GM18861 (cell line): ENCODE measurements at regions not wholly inside any gene's neighbourhood (a gene's known extent, or its start where the extent isn't known, plus 50 kb on each side); places are given as distances from the start of the nearest gene placed in this dataset.

Experiments used
- ATAC-seq: cut with Tn5 transposase; IDR thresholded peaks from one replicate; pipeline ENCODE4 v1.9.1; 2021; ENCODE audit not compliant: unreplicated experiment

DNA sequence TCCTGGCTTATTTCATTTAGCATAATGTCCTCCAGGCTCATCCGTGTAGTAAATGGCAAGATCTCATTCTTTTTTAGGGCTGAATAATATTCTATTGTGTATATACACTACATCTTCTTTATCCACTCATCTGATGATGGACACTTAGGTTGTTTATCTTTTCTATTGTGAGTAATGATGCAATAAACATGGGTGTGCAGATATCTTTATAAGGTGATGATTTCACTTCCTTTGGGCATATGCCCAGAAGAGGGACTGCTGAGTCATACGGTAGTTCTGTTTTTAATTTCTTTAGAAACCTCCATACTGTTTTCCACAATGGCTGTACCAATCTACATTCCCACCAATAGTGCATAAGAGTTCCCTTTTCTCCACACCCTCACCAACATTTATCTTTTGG lies 317.6 kb upstream of the CNKSR2 start:
- no peak for ATAC-seq

DNA sequence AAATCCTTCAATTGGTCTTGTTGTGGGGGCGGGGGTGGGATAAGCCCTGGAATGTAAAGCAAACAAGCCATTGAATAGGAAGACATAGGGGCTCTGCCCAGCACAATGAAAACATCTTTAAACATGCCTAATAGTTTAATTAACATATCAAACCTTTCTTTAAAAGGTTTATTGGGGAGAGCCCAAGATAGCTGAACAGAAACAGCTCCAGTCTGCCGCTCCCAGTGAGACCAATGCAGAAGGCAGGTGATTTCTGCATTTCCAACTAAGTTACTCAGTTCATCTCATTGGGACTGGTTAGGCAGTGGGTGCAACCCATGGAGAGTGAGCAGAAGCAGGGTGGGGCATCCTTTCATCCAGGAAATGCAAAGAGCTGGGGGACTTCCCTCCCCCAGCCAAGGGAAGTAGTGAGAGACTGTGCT lies 327.2 kb upstream of the CNKSR2 start:
- ATAC-seq = no peak

DNA sequence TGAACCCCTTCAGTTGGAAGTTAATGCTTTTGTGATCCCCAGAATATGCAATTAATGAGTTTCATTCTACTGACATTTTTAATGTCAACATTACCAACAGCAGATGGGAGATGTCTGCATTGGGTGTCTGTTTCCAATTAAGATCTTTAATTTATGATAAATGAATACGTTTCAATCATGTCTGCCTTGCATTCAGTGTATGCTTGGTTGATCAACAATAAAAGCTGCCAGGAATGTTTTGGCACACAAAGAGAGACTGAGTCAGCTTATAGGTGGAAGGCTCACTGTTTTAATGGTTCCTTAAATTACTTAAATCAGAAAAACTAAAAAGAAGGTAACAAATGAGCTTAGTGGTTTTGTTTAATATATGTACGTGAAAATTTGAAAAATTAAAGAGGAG lies 359.9 kb upstream of the CNKSR2 start:
- ATAC-seq = no peak

- no peak for ATAC-seq
Measured at GRCh38 chrX:21004835-21005234, 369.4 kb upstream of the CNKSR2 start.

DNA sequence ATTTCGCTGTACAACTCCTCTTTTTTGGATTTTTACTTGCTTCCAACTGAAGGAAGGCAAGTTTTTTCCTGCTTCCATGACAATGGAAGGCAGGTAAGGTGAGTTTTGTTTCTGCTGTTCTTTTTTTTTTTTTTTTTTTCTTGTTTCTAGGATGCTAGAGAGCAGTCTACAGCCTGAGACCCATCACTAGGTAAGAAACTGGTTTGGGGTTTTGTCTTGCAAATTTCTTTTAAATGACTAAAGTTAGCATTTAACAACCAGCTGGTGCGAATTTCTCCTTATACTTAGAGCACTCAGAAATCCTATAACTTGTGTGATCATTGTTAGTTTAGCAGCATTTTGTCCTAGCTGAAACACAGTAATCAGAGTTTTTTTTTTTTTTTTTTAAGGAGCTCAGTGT lies 378.4 kb upstream of the CNKSR2 start:
- no peak for ATAC-seq

- no peak for ATAC-seq
Measured at GRCh38 chrX:20989361-20989760, 384.9 kb upstream of the CNKSR2 start.

DNA sequence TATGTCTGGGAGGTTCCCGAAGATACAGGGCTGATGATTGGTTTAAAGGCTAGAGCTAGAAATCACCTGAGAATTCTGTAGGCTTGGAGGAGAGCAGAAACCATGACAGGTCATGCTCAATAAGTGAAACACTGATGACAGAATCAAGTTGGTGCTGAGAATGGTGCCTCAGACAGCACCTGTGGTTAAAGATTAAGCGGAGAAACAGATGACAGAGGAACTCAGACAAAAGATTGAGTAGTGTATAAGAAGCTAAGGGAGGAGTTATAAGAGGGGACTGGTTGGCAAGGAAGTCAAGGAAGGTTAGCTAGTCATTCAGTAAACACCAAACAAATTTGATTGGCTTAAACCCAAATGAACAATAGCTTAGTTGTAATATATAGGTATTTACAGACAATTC lies 385.4 kb upstream of the CNKSR2 start:
- ATAC-seq = no peak

DNA sequence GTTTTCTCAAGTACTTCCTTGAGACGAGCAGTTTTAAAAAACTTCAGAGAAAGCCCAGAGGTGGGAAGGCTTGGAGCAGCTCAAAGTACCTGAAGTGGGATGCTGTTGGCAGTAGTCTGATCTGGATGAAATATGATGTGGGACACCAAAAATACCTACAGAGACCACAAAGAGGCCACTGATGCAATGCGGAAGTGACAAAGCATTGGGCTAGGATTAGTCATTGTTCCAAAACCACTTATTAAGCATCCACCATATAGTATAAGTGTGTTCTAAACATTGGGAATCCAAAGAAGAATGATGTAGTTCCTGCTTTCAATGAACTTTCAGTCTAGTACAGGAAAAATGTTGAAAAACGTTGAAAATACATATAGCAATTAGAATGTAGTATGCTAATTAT lies 386.1 kb upstream of the CNKSR2 start:
- ATAC-seq = no peak

GRCh38 chrX:20980426-20980825 lies 393.8 kb upstream of the CNKSR2 start:
- peak; percentile 54 for ATAC-seq

DNA sequence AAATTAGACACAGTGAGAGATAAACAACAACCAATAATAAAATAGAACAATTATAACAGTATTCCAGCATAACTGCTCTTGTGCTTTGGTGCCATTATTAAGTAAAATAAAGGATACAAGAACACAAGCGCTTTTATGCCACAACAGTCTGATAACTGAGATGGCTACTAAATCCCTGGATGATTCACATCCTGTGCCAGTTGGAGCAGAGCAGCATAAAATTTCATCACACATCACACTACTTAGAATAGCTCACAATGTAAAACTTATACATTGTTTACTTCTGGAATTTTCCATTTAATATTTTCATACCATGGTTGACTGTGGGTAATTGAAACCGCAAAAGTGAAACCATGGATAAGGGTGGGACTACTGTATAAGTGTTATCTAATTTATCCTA lies 399.9 kb upstream of the CNKSR2 start:
- ATAC-seq = no peak

GRCh38 chrX:20973038-20973437 lies 401.2 kb upstream of the CNKSR2 start:
- no peak for ATAC-seq

DNA sequence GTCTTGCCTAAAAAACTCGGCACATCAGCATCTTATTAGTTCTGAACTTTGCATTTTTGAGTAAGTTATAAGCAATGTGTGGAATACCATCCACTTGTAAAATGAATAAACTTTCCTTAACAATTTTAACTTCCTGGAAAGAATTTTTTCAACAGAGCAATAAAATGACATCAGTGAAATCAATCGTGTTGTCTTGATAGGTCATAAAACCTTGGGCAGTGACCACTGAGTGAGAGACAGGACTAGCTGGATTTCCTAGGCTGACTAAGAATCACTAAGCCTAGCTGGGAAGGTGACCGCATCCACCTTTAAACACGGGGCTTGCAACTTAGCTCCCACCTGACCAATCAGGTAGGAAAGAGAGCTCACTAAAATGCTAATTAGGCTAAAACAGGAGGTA lies 403.0 kb upstream of the CNKSR2 start:
- no peak for ATAC-seq

DNA sequence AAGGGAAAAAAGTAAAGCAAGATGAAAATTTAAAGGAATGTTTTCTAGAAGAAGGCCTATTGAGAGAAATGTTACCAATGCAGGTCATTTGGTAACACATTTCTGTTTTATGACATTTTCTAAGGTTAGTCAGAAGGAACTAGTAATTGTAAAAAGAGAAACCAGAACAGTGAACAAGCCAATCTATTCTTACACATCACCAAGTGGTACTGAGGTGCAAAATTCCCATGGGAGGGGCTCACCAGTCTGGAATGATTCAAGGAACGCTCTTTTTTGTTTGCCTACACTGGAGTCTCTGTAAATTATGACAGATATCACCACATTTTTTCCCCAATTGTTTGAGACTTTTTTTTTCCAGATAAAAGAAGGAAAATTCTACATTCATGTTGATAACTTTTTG lies 404.7 kb upstream of the CNKSR2 start:
- no peak for ATAC-seq

DNA sequence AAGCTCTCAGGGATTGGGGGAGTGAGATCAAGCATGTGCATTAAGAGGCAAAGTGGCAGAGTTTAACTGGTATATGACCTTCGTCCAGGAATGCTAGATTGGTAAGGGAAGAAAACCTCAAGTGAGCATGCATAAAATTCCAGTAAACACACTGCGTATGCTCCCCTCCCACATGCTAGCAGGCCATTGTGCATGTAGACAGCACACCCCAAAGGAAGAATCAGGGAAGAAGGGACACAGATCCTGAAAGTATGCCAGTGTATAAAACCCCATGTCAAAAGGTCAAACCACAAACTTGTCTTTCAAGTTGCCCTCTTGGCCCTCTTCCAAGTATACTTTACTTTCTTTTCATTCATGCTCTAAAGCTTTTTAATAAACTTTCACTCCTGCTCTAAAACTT lies 405.2 kb upstream of the CNKSR2 start:
- ATAC-seq = no peak

- ATAC-seq = no peak
Measured at GRCh38 chrX:20967725-20968124, 406.5 kb upstream of the CNKSR2 start.

GRCh38 chrX:20965270-20966044 lies 408.8 kb upstream of the CNKSR2 start:
- ATAC-seq = no peak

DNA sequence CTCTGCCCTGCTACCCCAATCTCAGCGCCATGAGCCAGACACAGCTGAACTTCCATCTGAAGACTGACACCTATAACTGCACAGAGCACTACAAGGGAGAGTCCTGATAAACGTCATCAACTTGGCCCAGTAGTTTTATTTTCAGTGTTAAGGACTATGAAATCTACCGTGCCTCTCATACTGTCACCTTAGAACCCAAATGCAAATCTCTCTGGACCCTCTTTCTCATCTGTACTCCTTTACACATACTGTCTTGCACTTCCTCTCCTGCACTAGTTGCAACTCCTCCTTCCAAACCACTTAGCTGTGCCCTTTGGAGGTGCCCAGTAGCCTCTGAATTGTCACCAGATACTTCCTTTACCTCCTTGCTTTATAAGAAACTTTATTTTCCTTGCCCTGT lies 420.2 kb upstream of the CNKSR2 start:
- no peak for ATAC-seq

GRCh38 chrX:20952180-20952579 lies 422.0 kb upstream of the CNKSR2 start:
- ATAC-seq = no peak

DNA sequence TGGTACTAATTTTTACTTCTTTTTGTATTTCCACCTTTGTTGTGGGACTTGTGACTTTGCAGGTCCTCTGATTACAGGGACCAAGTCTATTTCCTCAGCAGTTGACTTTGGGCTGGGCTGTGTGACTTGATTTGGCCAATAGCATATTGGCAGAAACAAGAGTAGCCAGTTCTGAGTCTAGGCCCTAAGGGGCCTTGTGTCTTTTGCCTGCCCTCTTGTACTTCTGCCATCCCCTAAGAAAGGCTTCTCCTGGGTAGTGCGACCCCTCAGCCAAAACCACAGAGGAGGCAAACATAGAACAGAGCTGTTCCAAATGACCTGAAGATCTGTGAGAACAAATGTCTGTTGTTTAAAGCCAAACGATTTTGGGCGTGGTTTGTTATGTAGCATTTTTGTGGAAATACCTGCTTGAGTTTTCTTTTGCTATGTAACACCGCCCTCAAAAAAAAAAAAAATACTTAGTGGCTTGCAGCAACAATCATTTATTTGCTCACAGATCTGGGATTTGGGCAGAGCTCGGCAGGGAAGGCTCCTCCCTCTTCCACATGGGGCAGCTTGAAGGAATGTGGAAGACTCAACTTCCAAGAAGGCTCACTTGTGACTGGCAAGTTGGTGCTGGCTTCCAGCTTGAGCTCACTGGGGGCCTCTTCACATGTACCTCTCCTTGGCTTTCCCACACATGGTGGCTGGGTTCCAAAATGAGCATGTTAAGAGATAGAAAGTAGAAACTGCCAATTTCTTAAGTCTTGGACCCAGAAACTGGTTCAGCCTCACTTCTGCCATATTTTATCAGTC lies 423.0 kb upstream of the CNKSR2 start:
- ATAC-seq = no peak

DNA sequence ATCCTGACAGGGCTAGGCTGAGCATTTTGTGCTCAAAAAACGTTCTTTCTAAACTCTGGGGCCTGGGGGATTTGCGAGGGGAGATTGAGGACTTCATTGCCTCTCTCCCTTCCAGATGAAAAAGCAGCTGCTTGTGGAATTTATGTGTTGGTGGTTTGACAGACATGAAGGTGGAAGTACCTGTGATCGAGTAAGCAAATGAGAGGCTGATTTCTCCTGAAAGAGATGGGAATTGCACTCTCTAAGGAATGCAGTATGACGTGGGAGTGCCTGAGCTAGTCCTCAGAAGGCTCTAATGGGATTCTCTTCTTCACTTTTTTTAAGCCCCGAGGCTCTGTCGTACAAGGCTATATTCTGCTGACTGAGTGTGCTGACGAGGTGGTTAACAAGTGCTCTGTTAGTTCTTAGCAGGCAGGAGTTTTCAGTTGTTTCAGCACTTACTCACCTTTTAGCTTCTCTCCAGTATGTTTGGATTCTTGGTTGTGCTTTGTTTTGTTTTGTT lies 426.8 kb upstream of the CNKSR2 start:
- ATAC-seq = no peak

DNA sequence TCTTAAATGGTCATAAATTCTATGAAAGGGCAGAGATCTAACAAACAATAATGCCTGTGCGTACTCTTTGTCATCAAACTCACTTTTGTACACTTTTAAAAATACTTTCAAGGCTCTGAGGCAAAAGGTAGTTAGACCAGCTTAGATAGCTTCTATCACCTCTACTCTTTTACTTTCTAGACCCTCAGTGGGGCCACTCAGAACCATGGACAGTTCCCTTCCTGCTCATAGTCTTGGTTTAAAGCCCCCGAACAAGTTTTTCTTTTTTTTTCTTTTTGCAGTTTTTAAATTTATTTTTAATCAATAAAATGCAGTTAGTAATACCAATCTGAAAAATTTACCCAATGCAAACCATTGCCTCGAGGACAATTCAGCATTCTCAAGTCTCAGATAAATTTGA lies 460.5 kb upstream of the CNKSR2 start:
- ATAC-seq = no peak

- ATAC-seq = no peak
Measured at GRCh38 chrX:20906571-20906970, 467.6 kb upstream of the CNKSR2 start.
